ENCODE measurements at regions not wholly inside any gene's neighbourhood (a gene's known extent, or its start where the extent isn't known, plus 50 kb on each side); places are given as distances from the start of the nearest gene placed in this dataset.

GRCh38 chr15:94638183-94638582 lies 406.8 kb downstream of the MCTP2 start:
- TF ChIP-seq CTCF (conservative IDR thresholded peaks at IDR 0.05; ENCODE audit: low read depth, low read length) (no peak), EZH2 (IDR thresholded peaks at IDR 0.05; ENCODE audit: borderline replicate concordance, low read depth, low read length, poor library complexity, severe bottlenecking) (no peak)
